ENCODE measurements at regions not wholly inside any gene's neighbourhood (a gene's known extent, or its start where the extent isn't known, plus 50 kb on each side); places are given as distances from the start of the nearest gene placed in this dataset.

DNA sequence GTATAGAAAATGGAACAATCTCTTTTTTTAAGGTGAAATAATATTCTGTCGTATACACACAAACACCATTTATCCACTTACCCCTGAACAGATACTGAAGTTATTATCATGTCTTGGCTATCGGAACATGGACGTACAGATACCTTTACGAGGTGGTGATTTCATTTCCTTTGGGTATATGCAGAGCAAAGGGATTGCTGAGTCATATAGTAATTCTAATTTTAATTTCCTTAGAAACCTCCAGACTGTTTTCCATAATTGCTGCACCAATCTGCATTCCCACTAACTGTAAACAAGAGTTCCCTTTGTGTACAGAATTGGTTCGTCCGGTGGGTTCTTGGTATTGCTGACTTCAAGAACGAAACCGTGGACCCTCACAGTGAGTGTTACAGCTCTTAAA, 179.4 kb downstream of the SHOX2 start:
- no peak for DNase-seq (ENCODE audit: insufficient read length, low spot score)
- TF ChIP-seq POU2F2 (IDR thresholded peaks at IDR 0.05; ENCODE audit: low read depth, low read length) = no peak
- no peak for TF ChIP-seq POLR2A (IDR thresholded peaks at IDR 0.05; ENCODE audit: low read depth, low read length)
- TF ChIP-seq PAX5 (IDR thresholded peaks at IDR 0.05; ENCODE audit: insufficient read depth, low read length, severe bottlenecking) = no peak
- no peak for TF ChIP-seq POLR2AphosphoS5 (IDR thresholded peaks at IDR 0.05; ENCODE audit: low read depth, low read length)
- TF ChIP-seq SPI1 (IDR thresholded peaks at IDR 0.05; ENCODE audit: low read depth, low read length) = no peak
- TF ChIP-seq TAF1 (IDR thresholded peaks at IDR 0.05; ENCODE audit: low read depth, low read length) = no peak
- no peak for FAIRE-seq

GRCh38 chr3:157922614-157923013, 183.6 kb downstream of the SHOX2 start:
- FAIRE-seq = no peak

GRCh38 chr3:157921811-157922210, 184.4 kb downstream of the SHOX2 start:
- no peak for TF ChIP-seq TAF1 (IDR thresholded peaks at IDR 0.05; ENCODE audit: low read depth, low read length)
- no peak for TF ChIP-seq SPI1 (IDR thresholded peaks at IDR 0.05; ENCODE audit: low read depth, low read length)
- no peak for TF ChIP-seq POU2F2 (IDR thresholded peaks at IDR 0.05; ENCODE audit: low read depth, low read length)
- TF ChIP-seq PAX5 (IDR thresholded peaks at IDR 0.05; ENCODE audit: insufficient read depth, low read length, severe bottlenecking) = no peak
- TF ChIP-seq POLR2A (IDR thresholded peaks at IDR 0.05; ENCODE audit: low read depth, low read length) = no peak
- TF ChIP-seq POLR2AphosphoS5 (IDR thresholded peaks at IDR 0.05; ENCODE audit: low read depth, low read length) = no peak
- FAIRE-seq (no peak), DNase-seq (ENCODE audit: insufficient read length, low spot score) (no peak)

More at GRCh38 chr3:157922614-157923013, 183.6 kb downstream of the SHOX2 start:
- DNase-seq (ENCODE audit: insufficient read length, low spot score) = no peak
- no peak for TF ChIP-seq SPI1 (IDR thresholded peaks at IDR 0.05; ENCODE audit: low read depth, low read length)
- no peak for TF ChIP-seq POLR2AphosphoS5 (IDR thresholded peaks at IDR 0.05; ENCODE audit: low read depth, low read length)
- TF ChIP-seq POLR2A (IDR thresholded peaks at IDR 0.05; ENCODE audit: low read depth, low read length) = no peak
- TF ChIP-seq POU2F2 (IDR thresholded peaks at IDR 0.05; ENCODE audit: low read depth, low read length) = no peak
- no peak for TF ChIP-seq TAF1 (IDR thresholded peaks at IDR 0.05; ENCODE audit: low read depth, low read length)
- TF ChIP-seq PAX5 (IDR thresholded peaks at IDR 0.05; ENCODE audit: insufficient read depth, low read length, severe bottlenecking) = no peak

DNA sequence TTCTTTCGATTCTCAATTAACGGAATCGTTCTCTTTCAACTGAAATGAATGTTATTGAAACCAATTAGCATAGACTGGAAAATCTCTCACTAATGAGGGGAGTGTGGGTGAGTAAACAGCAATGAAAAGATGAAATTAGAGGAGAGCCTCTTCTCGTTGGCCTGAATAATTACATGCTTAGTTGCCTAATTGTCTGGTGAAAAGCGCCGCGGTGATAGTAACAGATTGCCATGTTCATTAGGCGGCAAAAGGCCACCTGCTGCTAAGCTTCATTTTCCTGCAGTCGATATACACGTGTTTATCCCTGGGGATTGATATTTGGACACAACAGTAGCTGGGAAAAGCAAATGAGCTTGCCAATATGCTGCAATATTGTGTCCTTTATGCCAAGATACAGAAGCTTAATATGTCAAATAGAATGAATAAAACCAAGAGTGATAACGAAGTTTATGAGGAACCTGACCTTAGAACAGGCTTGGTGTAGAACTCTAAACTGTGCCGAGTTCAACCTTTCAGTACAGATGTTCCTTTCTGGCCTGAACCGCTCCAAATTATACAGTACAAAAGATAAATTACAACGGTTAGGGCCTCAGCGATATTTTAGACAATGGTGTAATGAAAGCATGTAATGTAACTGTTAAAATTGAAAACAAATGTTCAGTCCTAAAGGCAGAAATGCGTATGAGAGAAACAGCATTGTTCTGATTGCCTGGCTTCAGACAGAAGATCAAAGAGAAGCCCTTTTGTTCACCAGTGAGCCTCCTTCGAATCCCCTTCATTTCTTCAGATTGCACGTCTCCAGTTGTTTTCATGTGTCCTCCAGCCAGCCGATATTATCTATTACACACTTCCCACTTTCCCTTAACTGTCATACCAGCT, 185.2 kb downstream of the SHOX2 start:
- TF ChIP-seq TAF1 (IDR thresholded peaks at IDR 0.05; ENCODE audit: low read depth, low read length) = no peak
- TF ChIP-seq SPI1 (IDR thresholded peaks at IDR 0.05; ENCODE audit: low read depth, low read length) = no peak
- TF ChIP-seq POLR2AphosphoS5 (IDR thresholded peaks at IDR 0.05; ENCODE audit: low read depth, low read length) = no peak
- no peak for TF ChIP-seq PAX5 (IDR thresholded peaks at IDR 0.05; ENCODE audit: insufficient read depth, low read length, severe bottlenecking)
- no peak for TF ChIP-seq POU2F2 (IDR thresholded peaks at IDR 0.05; ENCODE audit: low read depth, low read length)
- no peak for TF ChIP-seq POLR2A (IDR thresholded peaks at IDR 0.05; ENCODE audit: low read depth, low read length)
- no peak for DNase-seq (ENCODE audit: insufficient read length, low spot score)
- FAIRE-seq = no peak

- DNase-seq (ENCODE audit: insufficient read length, low spot score) (no peak), FAIRE-seq (no peak)
- TF ChIP-seq SPI1 (IDR thresholded peaks at IDR 0.05; ENCODE audit: low read depth, low read length) = no peak
- TF ChIP-seq POLR2AphosphoS5 (IDR thresholded peaks at IDR 0.05; ENCODE audit: low read depth, low read length) = no peak
- TF ChIP-seq TAF1 (IDR thresholded peaks at IDR 0.05; ENCODE audit: low read depth, low read length) = no peak
- TF ChIP-seq PAX5 (IDR thresholded peaks at IDR 0.05; ENCODE audit: insufficient read depth, low read length, severe bottlenecking) = no peak
- no peak for TF ChIP-seq POLR2A (IDR thresholded peaks at IDR 0.05; ENCODE audit: low read depth, low read length)
- no peak for TF ChIP-seq POU2F2 (IDR thresholded peaks at IDR 0.05; ENCODE audit: low read depth, low read length)
Measured at GRCh38 chr3:157919319-157919887, 186.8 kb downstream of the SHOX2 start.

DNA sequence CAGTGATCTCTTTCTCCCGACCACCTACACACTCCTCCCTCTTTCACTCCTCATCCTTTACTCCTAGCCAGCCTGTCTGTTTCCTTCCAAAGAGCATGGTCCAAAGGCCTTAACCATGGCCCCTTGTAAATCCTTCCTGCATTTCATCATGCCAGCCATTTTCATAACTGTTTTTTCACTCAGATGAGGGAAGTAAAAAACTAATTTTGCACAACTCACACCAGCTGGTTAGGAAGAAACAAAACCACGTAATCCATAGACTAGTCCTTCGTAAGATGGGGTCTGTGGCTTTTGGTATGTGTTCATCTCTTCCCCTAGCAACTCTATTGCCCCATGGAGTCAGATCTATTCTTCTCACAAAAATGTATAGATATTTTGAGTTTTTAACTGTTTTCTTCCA, 187.8 kb downstream of the SHOX2 start:
- FAIRE-seq (no peak), DNase-seq (ENCODE audit: insufficient read length, low spot score) (no peak)
- TF ChIP-seq SPI1 (IDR thresholded peaks at IDR 0.05; ENCODE audit: low read depth, low read length) = no peak
- no peak for TF ChIP-seq TAF1 (IDR thresholded peaks at IDR 0.05; ENCODE audit: low read depth, low read length)
- no peak for TF ChIP-seq PAX5 (IDR thresholded peaks at IDR 0.05; ENCODE audit: insufficient read depth, low read length, severe bottlenecking)
- no peak for TF ChIP-seq POLR2AphosphoS5 (IDR thresholded peaks at IDR 0.05; ENCODE audit: low read depth, low read length)
- TF ChIP-seq POU2F2 (IDR thresholded peaks at IDR 0.05; ENCODE audit: low read depth, low read length) = no peak
- TF ChIP-seq POLR2A (IDR thresholded peaks at IDR 0.05; ENCODE audit: low read depth, low read length) = no peak

GRCh38 chr3:157916672-157917071, 189.5 kb downstream of the SHOX2 start:
- FAIRE-seq (no peak), DNase-seq (ENCODE audit: insufficient read length, low spot score) (no peak)
- TF ChIP-seq POU2F2 (IDR thresholded peaks at IDR 0.05; ENCODE audit: low read depth, low read length) (no peak), POLR2A (IDR thresholded peaks at IDR 0.05; ENCODE audit: low read depth, low read length) (no peak), SPI1 (IDR thresholded peaks at IDR 0.05; ENCODE audit: low read depth, low read length) (no peak), POLR2AphosphoS5 (IDR thresholded peaks at IDR 0.05; ENCODE audit: low read depth, low read length) (no peak), TAF1 (IDR thresholded peaks at IDR 0.05; ENCODE audit: low read depth, low read length) (no peak), PAX5 (IDR thresholded peaks at IDR 0.05; ENCODE audit: insufficient read depth, low read length, severe bottlenecking) (no peak)

GRCh38 chr3:157914882-157915281, 191.3 kb downstream of the SHOX2 start:
- FAIRE-seq (no peak), DNase-seq (ENCODE audit: insufficient read length, low spot score) (no peak)
- TF ChIP-seq POU2F2 (IDR thresholded peaks at IDR 0.05; ENCODE audit: low read depth, low read length) = no peak
- TF ChIP-seq SPI1 (IDR thresholded peaks at IDR 0.05; ENCODE audit: low read depth, low read length) = no peak
- TF ChIP-seq POLR2AphosphoS5 (IDR thresholded peaks at IDR 0.05; ENCODE audit: low read depth, low read length) = no peak
- no peak for TF ChIP-seq TAF1 (IDR thresholded peaks at IDR 0.05; ENCODE audit: low read depth, low read length)
- TF ChIP-seq PAX5 (IDR thresholded peaks at IDR 0.05; ENCODE audit: insufficient read depth, low read length, severe bottlenecking) = no peak
- TF ChIP-seq POLR2A (IDR thresholded peaks at IDR 0.05; ENCODE audit: low read depth, low read length) = no peak

- TF ChIP-seq TAF1 (IDR thresholded peaks at IDR 0.05; ENCODE audit: low read depth, low read length) (no peak), POU2F2 (IDR thresholded peaks at IDR 0.05; ENCODE audit: low read depth, low read length) (no peak), PAX5 (IDR thresholded peaks at IDR 0.05; ENCODE audit: insufficient read depth, low read length, severe bottlenecking) (no peak), SPI1 (IDR thresholded peaks at IDR 0.05; ENCODE audit: low read depth, low read length) (no peak), POLR2A (IDR thresholded peaks at IDR 0.05; ENCODE audit: low read depth, low read length) (no peak), POLR2AphosphoS5 (IDR thresholded peaks at IDR 0.05; ENCODE audit: low read depth, low read length) (no peak)
- FAIRE-seq (no peak), DNase-seq (ENCODE audit: insufficient read length, low spot score) (no peak)
Measured at GRCh38 chr3:157913741-157914150, 192.5 kb downstream of the SHOX2 start.

Data from GM12891 (cell line).